Osteocyte (in vitro differentiated cells): ENCODE measurements at regions not wholly inside any gene's neighbourhood (a gene's known extent, or its start where the extent isn't known, plus 50 kb on each side); places are given as distances from the start of the nearest gene placed in this dataset.

Experiments
- DNase-seq: peaks from one replicate; pipeline ENCODE4 v3.0.0; 2021; ENCODE audit warnings: mixed read lengths; ENCODE audit not compliant: unreplicated experiment; ENCODE audit errors: extremely low spot score
- H3K27ac Mint-ChIP-seq: one replicate; pipeline ENCODE4 v1.8.0; 2021; ENCODE audit warnings: mild to moderate bottlenecking, mixed read lengths; ENCODE audit not compliant: unreplicated experiment
- H3K27me3 Mint-ChIP-seq: one replicate; pipeline ENCODE4 v1.8.0; 2021; ENCODE audit warnings: mixed read lengths; ENCODE audit not compliant: unreplicated experiment
- H3K36me3 Mint-ChIP-seq: one replicate; pipeline ENCODE4 v1.8.0; 2021; ENCODE audit warnings: mixed read lengths; ENCODE audit not compliant: unreplicated experiment
- H3K4me1 Mint-ChIP-seq: one replicate; pipeline ENCODE4 v1.8.0; 2021; ENCODE audit warnings: mixed read lengths; ENCODE audit not compliant: unreplicated experiment
- H3K4me3 Mint-ChIP-seq: one replicate; pipeline ENCODE4 v1.8.0; 2021; ENCODE audit warnings: mild to moderate bottlenecking, moderate library complexity, mixed read lengths; ENCODE audit not compliant: unreplicated experiment
- H3K9me3 Mint-ChIP-seq: one replicate; pipeline ENCODE4 v1.8.0; 2021; ENCODE audit warnings: mixed read lengths; ENCODE audit not compliant: unreplicated experiment
- CTCF ChIP-seq: fragments of 200-600 bp; sonication (generic); IDR thresholded peaks from 2 replicates; pipeline ENCODE4 v1.5.0; 2021; ENCODE audit warnings: antibody characterized with exemption, mild to moderate bottlenecking, moderate library complexity

- H3K9me3 Mint-ChIP-seq: peaks cover 4% of the 10 kb centered on the region
- H3K36me3 Mint-ChIP-seq: no peaks in the 10 kb centered on the region
- TF ChIP-seq CTCF: no peak
- H3K4me1 Mint-ChIP-seq: no peaks in the 10 kb centered on the region
- H3K27me3 Mint-ChIP-seq: no peaks in the 10 kb centered on the region
- DNase-seq: no peak
- H3K4me3 Mint-ChIP-seq: no peak overlapping the region
- no peak overlapping the region for H3K27ac Mint-ChIP-seq
These were observed 62.2 kb upstream of the B3GAT1 start for GRCh38 chr11:134474070-134474860.

GRCh38 chr11:134471716-134472455 lies 59.8 kb upstream of the B3GAT1 start:
- no peak overlapping the region for H3K4me3 Mint-ChIP-seq
- peaks cover 4% of the 10 kb centered on the region for H3K9me3 Mint-ChIP-seq

GRCh38 chr11:134471087-134471715 lies 59.2 kb upstream of the B3GAT1 start:
- peaks cover 4% of the 10 kb centered on the region for H3K9me3 Mint-ChIP-seq
- no peak for TF ChIP-seq CTCF
- DNase-seq: no peak
- no peak overlapping the region for H3K4me3 Mint-ChIP-seq
- no peaks in the 10 kb centered on the region for H3K36me3 Mint-ChIP-seq
- no peak overlapping the region for H3K27ac Mint-ChIP-seq
- H3K27me3 Mint-ChIP-seq: peaks cover 2% of the 10 kb centered on the region
- H3K4me1 Mint-ChIP-seq: no peaks in the 10 kb centered on the region

More at GRCh38 chr11:134471716-134472455, 59.8 kb upstream of the B3GAT1 start:
- Mint-ChIP-seq H3K27ac (no peak overlapping the region), H3K36me3 (no peaks in the 10 kb centered on the region), H3K4me1 (no peaks in the 10 kb centered on the region), H3K27me3 (no peaks in the 10 kb centered on the region)
- TF ChIP-seq CTCF: no peak
- DNase-seq: no peak

- H3K4me3 Mint-ChIP-seq: no peak overlapping the region
- H3K4me1 Mint-ChIP-seq: no peaks in the 10 kb centered on the region
- no peak for DNase-seq
- H3K27ac Mint-ChIP-seq: no peak overlapping the region
- TF ChIP-seq CTCF: no peak
- peaks cover 4% of the 10 kb centered on the region for H3K9me3 Mint-ChIP-seq
- no peaks in the 10 kb centered on the region for H3K36me3 Mint-ChIP-seq
- H3K27me3 Mint-ChIP-seq: peaks cover 2% of the 10 kb centered on the region
These were observed 58.2 kb upstream of the B3GAT1 start for GRCh38 chr11:134470238-134470637.

GRCh38 chr11:134469627-134470026 lies 57.6 kb upstream of the B3GAT1 start:
- Mint-ChIP-seq H3K4me1 (no peaks in the 10 kb centered on the region), H3K27ac (no peak overlapping the region), H3K27me3 (peaks cover 2% of the 10 kb centered on the region), H3K36me3 (no peaks in the 10 kb centered on the region), H3K4me3 (no peak overlapping the region), H3K9me3 (no peaks in the 10 kb centered on the region)
- no peak for DNase-seq
- no peak for TF ChIP-seq CTCF
